GM19395 (cell line): ENCODE measurements at regions not wholly inside any gene's neighbourhood (a gene's known extent, or its start where the extent isn't known, plus 50 kb on each side); places are given as distances from the start of the nearest gene placed in this dataset.

Source experiments
- ATAC-seq: cut with Tn5 transposase; IDR thresholded peaks from one replicate; pipeline ENCODE4 v1.9.1; 2021; ENCODE audit warnings: mild to moderate bottlenecking, moderate library complexity; ENCODE audit not compliant: unreplicated experiment

GRCh38 chr14:34350903-34351302, 111.1 kb downstream of the SPTSSA start:
- ATAC-seq: no peak

- no peak for ATAC-seq
These were observed 113.4 kb downstream of the SPTSSA start for GRCh38 chr14:34348592-34348991.

GRCh38 chr14:34347683-34348082, 114.4 kb downstream of the SPTSSA start:
- no peak for ATAC-seq

- no peak for ATAC-seq
These were observed 116.1 kb downstream of the SPTSSA start for GRCh38 chr14:34345718-34346465.

- no peak for ATAC-seq
These were observed 117.7 kb downstream of the SPTSSA start for GRCh38 chr14:34344318-34344717.

- ATAC-seq: no peak
These were observed 121.9 kb downstream of the SPTSSA start for GRCh38 chr14:34340025-34340625.

GRCh38 chr14:34338056-34338455, 124.0 kb downstream of the SPTSSA start:
- no peak for ATAC-seq

GRCh38 chr14:34336501-34336900, 125.5 kb downstream of the SPTSSA start:
- no peak for ATAC-seq

GRCh38 chr14:34335968-34336367, 126.1 kb downstream of the SPTSSA start:
- ATAC-seq: no peak

GRCh38 chr14:34334329-34334728, 127.7 kb downstream of the SPTSSA start:
- ATAC-seq: no peak

GRCh38 chr14:34331728-34332623, 130.1 kb downstream of the SPTSSA start:
- ATAC-seq: peak; percentile 88

GRCh38 chr14:34330846-34331245, 131.2 kb downstream of the SPTSSA start:
- ATAC-seq: no peak

- ATAC-seq: no peak
These were observed 132.7 kb downstream of the SPTSSA start for GRCh38 chr14:34329301-34329700.

- ATAC-seq: no peak
These were observed 133.9 kb downstream of the SPTSSA start for GRCh38 chr14:34328178-34328577.

- no peak for ATAC-seq
These were observed 136.5 kb downstream of the SPTSSA start for GRCh38 chr14:34325493-34325892.

GRCh38 chr14:34324363-34324795, 137.7 kb downstream of the SPTSSA start:
- ATAC-seq: no peak

- ATAC-seq: peak; percentile 87
These were observed 139.1 kb downstream of the SPTSSA start for GRCh38 chr14:34322940-34323418.

GRCh38 chr14:34319140-34319539, 142.9 kb downstream of the SPTSSA start:
- no peak for ATAC-seq

- no peak for ATAC-seq
These were observed 144.0 kb downstream of the SPTSSA start for GRCh38 chr14:34318014-34318413.

- no peak for ATAC-seq
These were observed 151.3 kb downstream of the SPTSSA start for GRCh38 chr14:34310724-34311123.

GRCh38 chr14:34303811-34304210, 158.2 kb downstream of the SPTSSA start:
- no peak for ATAC-seq
